ENCODE measurements at regions not wholly inside any gene's neighbourhood (a gene's known extent, or its start where the extent isn't known, plus 50 kb on each side); places are given as distances from the start of the nearest gene placed in this dataset.

DNA sequence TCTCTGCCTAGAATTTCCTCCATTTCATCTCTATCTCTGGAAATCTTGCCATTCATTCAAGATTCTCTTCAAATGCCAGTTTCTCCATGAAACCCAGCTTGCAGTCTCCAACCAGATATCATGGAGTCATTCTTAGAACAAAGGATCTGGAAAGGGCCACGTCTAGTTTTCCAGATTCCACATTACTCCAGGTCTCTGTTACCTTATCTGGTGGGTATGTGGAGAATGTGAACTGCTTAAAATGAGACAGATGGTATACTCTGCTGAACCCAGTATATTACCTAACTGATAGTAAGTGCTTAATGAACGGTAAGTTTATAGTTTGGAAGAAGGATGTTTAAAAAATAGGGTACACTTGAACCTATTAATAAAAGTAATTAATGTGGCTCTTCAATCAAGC, 52.3 kb upstream of the ZSWIM6 start:
- H3K27me3 ChIP-seq (ENCODE audit: control insufficient read depth in 1 of 2, insufficient read depth in 2 of 2, low read length in 2 of 2): no peaks in the 10 kb centered on the region
- ATAC-seq (no peak), DNase-seq (ENCODE audit: low spot score) (no peak), FAIRE-seq (no peak)
- 2% methylated on average over 2 of the region's 2 CpGs for WGBS (ENCODE audit: low lambda C conversion rate)
- no peak overlapping the region for H3K4me3 ChIP-seq (replicated peaks in 1 of 3; ENCODE audit: insufficient read depth in 1 of 3, low read depth in 2 of 3, low read length in 3 of 3)
- H3K4me1 ChIP-seq (ENCODE audit: insufficient read depth, low read length): no peaks in the 10 kb centered on the region
- H3K27ac ChIP-seq (ENCODE audit: extremely low read length, insufficient read depth, low read length): no peak overlapping the region
- H3K9me3 ChIP-seq (ENCODE audit: low read length): no peaks in the 10 kb centered on the region
- no TSS peak for BruUV-seq (replicated peaks)
- no peaks in the 10 kb centered on the region for H3K79me2 ChIP-seq (ENCODE audit: insufficient read depth, low read length)
- no peaks in the 10 kb centered on the region for H3K36me3 ChIP-seq (replicated peaks in 1 of 2; ENCODE audit: control insufficient read depth in 1 of 2, insufficient read depth in 2 of 2, low read length in 2 of 2)
- H2AFZ ChIP-seq (ENCODE audit: low read length): no peak overlapping the region
- ChIA-PET CTCF (ENCODE audit: low intra/inter-chr PET ratio, low total read pairs) (no interaction called here), POLR2A (no interaction called here)
- H3K9ac ChIP-seq (ENCODE audit: insufficient read depth, low read depth, low read length): no peak overlapping the region
- TF ChIP-seq MTA1 (CRISPR knock-in tag; IDR thresholded peaks at IDR 0.05; ENCODE audit: borderline replicate concordance): no peak
- no peak for TF ChIP-seq KLF15 (CRISPR knock-in tag; IDR thresholded peaks at IDR 0.05; ENCODE audit: borderline replicate concordance)
- no peak for TF ChIP-seq ZNF792 (CRISPR knock-in tag; IDR thresholded peaks at IDR 0.05)
- TF ChIP-seq IRF9 (CRISPR knock-in tag; IDR thresholded peaks at IDR 0.05; ENCODE audit: borderline replicate concordance): no peak
- in situ Hi-C loops (cut with HindIII; ENCODE audit: extremely low pct_ligation_motif_present, low pct_unique_long_range_greater_than_20kb) (no loop called here), intact Hi-C loops (cut with micrococcal nuclease; ENCODE audit: unreplicated experiment) (no loop called here)
- no peak overlapping the region for H3K4me2 ChIP-seq (ENCODE audit: low read depth, low read length)
- H4K20me1 ChIP-seq (ENCODE audit: insufficient read depth, low read length): no peaks in the 10 kb centered on the region

DNA sequence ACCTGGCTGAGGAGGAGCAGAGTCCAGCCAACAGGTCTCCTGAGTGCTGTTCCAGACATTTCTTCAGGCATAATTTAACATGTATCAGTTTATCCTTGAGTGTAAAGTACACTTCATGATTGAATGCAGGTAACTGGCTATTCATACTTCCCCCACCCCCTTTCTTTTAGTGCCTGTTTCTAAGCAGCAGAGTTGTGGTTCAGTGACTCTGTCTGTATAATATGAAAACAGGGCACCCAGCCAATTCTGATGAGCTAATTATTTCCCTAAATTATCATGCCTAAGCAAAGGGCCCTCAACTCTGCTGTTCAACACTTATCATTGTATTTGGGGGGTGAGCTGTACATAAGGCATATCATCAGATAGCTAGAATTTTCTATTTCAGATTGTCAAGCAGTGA, 51.9 kb upstream of the ZSWIM6 start:
- Histone ChIP-seq H3K9ac (ENCODE audit: insufficient read depth, low read depth, low read length) (no peak overlapping the region), H3K4me1 (ENCODE audit: insufficient read depth, low read length) (no peaks in the 10 kb centered on the region), H4K20me1 (ENCODE audit: insufficient read depth, low read length) (no peaks in the 10 kb centered on the region), H3K79me2 (ENCODE audit: insufficient read depth, low read length) (no peaks in the 10 kb centered on the region), H3K27ac (ENCODE audit: extremely low read length, insufficient read depth, low read length) (no peak overlapping the region), H3K9me3 (ENCODE audit: low read length) (no peaks in the 10 kb centered on the region), H3K4me3 (replicated peaks in 1 of 3; ENCODE audit: insufficient read depth in 1 of 3, low read depth in 2 of 3, low read length in 3 of 3) (no peak overlapping the region), H3K4me2 (ENCODE audit: low read depth, low read length) (no peak overlapping the region), H3K27me3 (ENCODE audit: control insufficient read depth in 1 of 2, insufficient read depth in 2 of 2, low read length in 2 of 2) (no peaks in the 10 kb centered on the region), H3K36me3 (replicated peaks in 1 of 2; ENCODE audit: control insufficient read depth in 1 of 2, insufficient read depth in 2 of 2, low read length in 2 of 2) (no peaks in the 10 kb centered on the region), H2AFZ (ENCODE audit: low read length) (no peak overlapping the region)
- no peak for ATAC-seq
- no peak for FAIRE-seq
- intact Hi-C loops (cut with micrococcal nuclease; ENCODE audit: unreplicated experiment): no loop called here
- CTCF ChIA-PET (ENCODE audit: low intra/inter-chr PET ratio, low total read pairs): no interaction called here
- no TSS peak for BruUV-seq (replicated peaks)
- in situ Hi-C loops (cut with HindIII; ENCODE audit: extremely low pct_ligation_motif_present, low pct_unique_long_range_greater_than_20kb): no loop called here
- no peak for DNase-seq (ENCODE audit: low spot score)
- POLR2A ChIA-PET: no interaction called here
- TF ChIP-seq CREBL2 (CRISPR knock-in tag; IDR thresholded peaks at IDR 0.05; ENCODE audit: borderline replicate concordance) (no peak), ZMYM2 (CRISPR knock-in tag; IDR thresholded peaks at IDR 0.05) (no peak), MATR3 (CRISPR knock-in tag; IDR thresholded peaks at IDR 0.05) (no peak), NFE2 (CRISPR knock-in tag; IDR thresholded peaks at IDR 0.05) (no peak), REST (IDR thresholded peaks at IDR 0.05; ENCODE audit: borderline replicate concordance in 1 of 2, low read depth in 1 of 2, low read length in 2 of 2) (no peak), TRIM22 (IDR thresholded peaks at IDR 0.05) (no peak), CSRNP1 (CRISPR knock-in tag; IDR thresholded peaks at IDR 0.05) (no peak), EED (CRISPR knock-in tag; IDR thresholded peaks at IDR 0.05) (no peak)
